Lower leg skin (tissue), 4 donors: ENCODE measurements at regions not wholly inside any gene's neighbourhood (a gene's known extent, or its start where the extent isn't known, plus 50 kb on each side); places are given as distances from the start of the nearest gene placed in this dataset.

Source experiments
- DNase-seq, 2 donors: peaks; one replicate each; pipeline ENCODE4 v3.0.0-alpha.2; 2019; ENCODE audit warnings: low spot score in 2 of 2
- H3K4me3 ChIP-seq: fragments of 200-600 bp; sonication (generic); 2 replicates; pipeline ENCODE4 v1.5.1; 2017; ENCODE audit warnings: mild to moderate bottlenecking, low read depth; ENCODE audit not compliant: poor library complexity, severe bottlenecking
- CTCF ChIP-seq, 3 donors: fragments of 450-650 bp; IDR thresholded peaks; one replicate each; pipeline ENCODE4 v1.5.1; 2016; ENCODE audit warnings: antibody characterized with exemption in 3 of 3, mild to moderate bottlenecking in 3 of 3, moderate library complexity in 2 of 3
- POLR2A ChIP-seq, 2 donors: fragments of 450-650 bp; IDR thresholded peaks; one replicate each; pipeline ENCODE4 v1.6.1; 2016 to 2017; ENCODE audit warnings: antibody characterized with exemption in 2 of 2, mild to moderate bottlenecking in 1 of 2, moderate library complexity in 1 of 2
- WGBS, 2 donors: methylation state at CpG; one replicate each; pipeline ENCODE4 v1.1.5; 2018; 5-methylcytosine and 5-hydroxymethylcytosine counted together
- intact Hi-C: fragments of 100-400 bp; cut with DNase I; formaldehyde crosslinking; loops from one replicate; pipeline ENCODE4 v1.15.0; 2023; ENCODE audit warnings: low total_unique reads

DNA sequence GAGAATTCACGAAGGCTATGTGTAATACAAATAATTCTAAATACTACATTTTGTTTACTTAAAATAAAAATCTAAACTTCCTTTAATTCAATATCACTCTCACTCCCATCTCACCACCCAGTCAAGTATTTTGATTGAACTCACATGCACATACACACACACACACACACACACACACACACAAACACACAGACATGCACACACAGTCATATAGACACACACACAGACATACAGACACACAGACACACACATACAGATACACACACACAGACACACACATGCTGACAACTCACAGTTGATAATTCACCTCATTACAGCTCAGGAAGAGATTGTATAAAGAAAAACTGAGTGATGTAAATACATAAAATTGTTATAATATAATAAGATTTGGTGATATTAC is 559.8 kb upstream of the SLC35B3 start:
- TF ChIP-seq CTCF (IDR thresholded peaks at IDR 0.05) (no peak), POLR2A (IDR thresholded peaks at IDR 0.05) (no peak)
- no peak for DNase-seq
- intact Hi-C loops = no loop called here
- no peak overlapping the region for H3K4me3 ChIP-seq
- 91 to 95% methylated on average over 1 of the region's 1 CpG for WGBS, 2 donors

- H3K4me3 ChIP-seq = no peak overlapping the region
- WGBS, 2 donors = 87 to 89% methylated on average over 3 of the region's 3 CpGs
- intact Hi-C loops = no loop called here
- DNase-seq = no peak
- TF ChIP-seq CTCF (IDR thresholded peaks at IDR 0.05) (no peak), POLR2A (IDR thresholded peaks at IDR 0.05) (no peak)
These were observed 557.8 kb upstream of the SLC35B3 start for GRCh38 chr6:8993111-8993510.

DNA sequence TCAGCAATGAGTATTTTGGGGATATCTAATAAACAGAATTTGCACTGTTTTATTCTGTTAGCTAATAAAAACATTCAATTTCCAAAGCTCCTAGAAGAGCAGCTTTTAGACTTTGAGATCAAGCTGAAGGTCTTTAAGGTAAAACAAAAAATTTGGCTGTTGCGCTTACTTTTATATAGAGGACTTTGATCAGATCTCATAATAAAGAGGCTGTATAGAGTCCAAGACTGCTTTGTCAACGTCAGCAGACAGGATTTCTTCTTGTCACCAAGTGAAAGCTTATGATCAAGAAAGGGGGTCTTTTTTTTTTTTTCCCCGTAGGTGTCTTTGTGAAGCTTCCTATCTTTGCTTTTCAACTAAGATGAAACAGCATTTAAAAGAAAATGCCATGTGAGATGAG is 556.5 kb upstream of the SLC35B3 start:
- DNase-seq = no peak
- WGBS, 2 donors = 66 to 70% methylated on average over 3 of the region's 3 CpGs
- TF ChIP-seq CTCF (IDR thresholded peaks at IDR 0.05) (no peak), POLR2A (IDR thresholded peaks at IDR 0.05) (no peak)
- H3K4me3 ChIP-seq = no peak overlapping the region
- intact Hi-C loops = no loop called here

- no peak for DNase-seq
- intact Hi-C loops = no loop called here
- WGBS, 2 donors = 83 to 100% methylated on average over 2 of the region's 2 CpGs
- no peak overlapping the region for H3K4me3 ChIP-seq
- TF ChIP-seq CTCF (IDR thresholded peaks at IDR 0.05) = no peak
- TF ChIP-seq POLR2A (IDR thresholded peaks at IDR 0.05) = no peak
These were observed 554.7 kb upstream of the SLC35B3 start for GRCh38 chr6:8990075-8990474.

DNA sequence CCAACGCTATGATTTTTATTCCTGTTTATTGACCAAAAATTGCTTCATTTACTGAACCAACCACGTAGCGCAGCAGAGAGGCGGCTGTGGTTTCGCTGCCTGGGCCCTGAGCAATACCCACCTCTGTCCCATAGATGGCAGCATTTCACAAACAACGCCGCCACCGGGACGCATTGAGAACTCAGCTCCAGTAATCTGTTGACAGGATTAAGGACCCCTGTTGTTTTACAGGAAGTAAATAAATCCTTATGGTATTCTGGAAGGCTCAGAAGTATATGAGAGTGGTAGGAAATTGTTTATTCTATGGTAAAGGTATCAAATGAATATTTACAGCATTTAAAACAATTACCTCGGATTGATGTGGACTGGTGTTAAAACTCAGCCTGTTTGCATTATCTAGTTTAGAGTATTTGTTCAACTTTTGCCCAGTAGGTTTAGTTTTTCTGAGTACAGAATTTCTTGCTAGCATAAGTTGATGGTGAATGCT is 547.9 kb upstream of the SLC35B3 start:
- intact Hi-C loops = loop anchor here (10.0 kb wide), 1 partner anchor 1432 kb away; the partner anchor contains the start of gene TFAP2A
- 1 to 3% methylated on average over 10 of the region's 10 CpGs for WGBS, 2 donors
- DNase-seq = peak; percentile 65 to 95
- peak in 1 of 3 donors; percentile 88 for TF ChIP-seq CTCF (IDR thresholded peaks at IDR 0.05)
- no peak for TF ChIP-seq POLR2A (IDR thresholded peaks at IDR 0.05)
- H3K4me3 ChIP-seq = no peak overlapping the region

DNA sequence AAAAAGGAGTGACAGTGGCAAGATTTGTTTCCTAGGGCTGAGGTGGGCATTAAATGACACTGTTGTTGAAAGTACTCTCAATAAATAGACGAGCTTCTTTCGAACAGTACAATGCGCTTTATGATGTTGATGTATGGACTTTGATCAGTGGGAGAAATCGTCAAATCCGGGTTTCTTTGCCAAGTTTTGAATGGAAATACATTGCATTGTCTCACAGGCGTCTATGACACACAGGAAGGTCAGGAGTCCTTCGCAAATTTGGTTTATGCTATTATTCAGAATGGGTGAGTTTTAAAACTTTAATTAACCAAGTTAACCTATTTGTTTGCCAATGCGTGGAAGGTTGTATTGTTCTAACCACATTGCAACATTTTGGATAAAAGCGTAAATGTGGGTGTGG is 547.3 kb upstream of the SLC35B3 start:
- DNase-seq = no peak
- TF ChIP-seq POLR2A (IDR thresholded peaks at IDR 0.05) = no peak
- no peak for TF ChIP-seq CTCF (IDR thresholded peaks at IDR 0.05)
- no peak overlapping the region for H3K4me3 ChIP-seq
- intact Hi-C loops = loop anchor here (10.0 kb wide), 1 partner anchor 1432 kb away; the partner anchor contains the start of gene TFAP2A
- WGBS, 2 donors = 25 to 33% methylated on average over 9 of the region's 9 CpGs
